HEK293 (cell line): ENCODE measurements at regions not wholly inside any gene's neighbourhood (a gene's known extent, or its start where the extent isn't known, plus 50 kb on each side); places are given as distances from the start of the nearest gene placed in this dataset.

ENCODE experiments used
- CTCF ChIA-PET: fragments of 350-600 bp; formaldehyde crosslinking; extraction: SDS; loops from one replicate; lab custom pipeline; 2021; ENCODE audit warnings: antibody characterized with exemption; lab: Yijun Ruan, JAX
- POLR2A ChIA-PET: fragments of 300-600 bp; formaldehyde crosslinking; extraction: SDS; loops from one replicate; lab custom pipeline; 2020; ENCODE audit warnings: antibody characterized with exemption, inconsistent platforms; lab: Yijun Ruan, JAX
- H3K27ac ChIP-seq: fragments of 200-500 bp; sonication (Bioruptor generic); 2 replicates; pipeline ENCODE4 v1.5.1; 2014; ENCODE audit warnings: low read depth, low read length, control low read depth, inconsistent platforms; ENCODE audit errors: extremely low read depth
- H3K36me3 ChIP-seq, 2 experiments: fragments of 200-500 bp in 1 of 2; sonication (Bioruptor generic) in 1 of 2; 1 replicate in 1 of 2; 2 replicates in 1 of 2; pipeline ENCODE4 v1.5.1; 2014 to 2017; ENCODE audit warnings: inconsistent platforms in 2 of 2, low read length in 2 of 2; ENCODE audit not compliant: control insufficient read depth in 2 of 2, insufficient read depth in 1 of 2
- H3K4me1 ChIP-seq: fragments of 200-500 bp; sonication (Bioruptor generic); 2 replicates; pipeline ENCODE4 v1.5.1; 2014; ENCODE audit warnings: mild to moderate bottlenecking, low read length, inconsistent platforms; ENCODE audit not compliant: control insufficient read depth, insufficient read depth
- H3K4me3 ChIP-seq: 2 replicates; pipeline ENCODE4 v1.5.1; 2011; ENCODE audit warnings: low read depth, mild to moderate bottlenecking, control low read depth, low read length, moderate library complexity
- H3K9me3 ChIP-seq: fragments of 200-500 bp; sonication (Bioruptor generic); 2 replicates; pipeline ENCODE4 v1.5.1; 2014; ENCODE audit warnings: low read depth, low read length, inconsistent platforms; ENCODE audit not compliant: control insufficient read depth, insufficient read depth
- RBAK ChIP-seq: fragments of 450-650 bp; formaldehyde crosslinking; IDR thresholded peaks from 2 replicates; pipeline ENCODE4 v1.5.1; 2016; ENCODE audit warnings: missing biosample characterization, missing genetic modification characterization
- REST ChIP-seq: fragments of 450-650 bp; formaldehyde crosslinking; IDR thresholded peaks from 2 replicates; pipeline ENCODE4 v1.5.1; 2016; ENCODE audit warnings: missing biosample characterization, missing genetic modification characterization
- SETDB1 ChIP-seq: IDR thresholded peaks from one replicate; pipeline ENCODE4 v1.6.1; 2017; ENCODE audit warnings: mild to moderate bottlenecking, low read length, moderate library complexity, mixed read lengths; ENCODE audit not compliant: insufficient read length
- YY2 ChIP-seq: fragments of 450-650 bp; formaldehyde crosslinking; IDR thresholded peaks from 2 replicates; pipeline ENCODE4 v1.5.1; 2016; ENCODE audit warnings: missing biosample characterization, missing genetic modification characterization
- ZBTB7A ChIP-seq: fragments of 450-650 bp; formaldehyde crosslinking; IDR thresholded peaks from 2 replicates; pipeline ENCODE4 v1.5.1; 2016; ENCODE audit warnings: low read depth, missing biosample characterization, missing genetic modification characterization
- ZNF112 ChIP-seq: fragments of 450-650 bp; formaldehyde crosslinking; IDR thresholded peaks from 2 replicates; pipeline ENCODE4 v1.5.0; 2017; ENCODE audit warnings: missing biosample characterization, missing genetic modification characterization
- ZNF114 ChIP-seq: fragments of 450-650 bp; formaldehyde crosslinking; IDR thresholded peaks from 2 replicates; pipeline ENCODE4 v1.5.0; 2017; ENCODE audit warnings: missing biosample characterization, missing genetic modification characterization
- ZNF132 ChIP-seq: fragments of 450-650 bp; formaldehyde crosslinking; IDR thresholded peaks from 2 replicates; pipeline ENCODE4 v1.5.1; 2017; ENCODE audit warnings: missing biosample characterization, missing genetic modification characterization, borderline replicate concordance
- ZNF157 ChIP-seq: fragments of 450-650 bp; formaldehyde crosslinking; IDR thresholded peaks from 2 replicates; pipeline ENCODE4 v1.5.1; 2016; ENCODE audit warnings: missing biosample characterization, missing genetic modification characterization
- ZNF214 ChIP-seq: fragments of 450-650 bp; formaldehyde crosslinking; IDR thresholded peaks from 2 replicates; pipeline ENCODE4 v1.5.1; 2017; ENCODE audit warnings: missing biosample characterization, mild to moderate bottlenecking, missing genetic modification characterization, borderline replicate concordance
- ZNF223 ChIP-seq: fragments of 450-650 bp; formaldehyde crosslinking; IDR thresholded peaks from 2 replicates; pipeline ENCODE4 v1.5.1; 2016; ENCODE audit warnings: missing biosample characterization, missing genetic modification characterization
- ZNF292 ChIP-seq: fragments of 450-650 bp; formaldehyde crosslinking; IDR thresholded peaks from 2 replicates; pipeline ENCODE4 v1.5.1; 2016; ENCODE audit warnings: low read depth, missing biosample characterization, missing genetic modification characterization, borderline replicate concordance
- ZNF366 ChIP-seq: fragments of 450-650 bp; formaldehyde crosslinking; conservative IDR thresholded peaks from 2 replicates; pipeline ENCODE4 v1.5.1; 2016; ENCODE audit warnings: missing biosample characterization, missing genetic modification characterization
- ZNF394 ChIP-seq: fragments of 450-650 bp; formaldehyde crosslinking; IDR thresholded peaks from 2 replicates; pipeline ENCODE4 v1.5.1; 2016; ENCODE audit warnings: missing biosample characterization, missing genetic modification characterization, mild to moderate bottlenecking, moderate library complexity, borderline replicate concordance
- ZNF416 ChIP-seq: fragments of 450-650 bp; formaldehyde crosslinking; IDR thresholded peaks from 2 replicates; pipeline ENCODE4 v1.5.1; 2016; ENCODE audit warnings: missing biosample characterization, missing genetic modification characterization
- ZNF48 ChIP-seq: fragments of 450-650 bp; formaldehyde crosslinking; IDR thresholded peaks from 2 replicates; pipeline ENCODE4 v1.5.1; 2016; ENCODE audit warnings: missing biosample characterization, missing genetic modification characterization
- ZNF549 ChIP-seq: fragments of 450-650 bp; IDR thresholded peaks from 2 replicates; pipeline ENCODE4 v1.5.1; 2018; ENCODE audit warnings: missing biosample characterization, missing genetic modification characterization, mild to moderate bottlenecking, inconsistent platforms, moderate library complexity
- ZNF558 ChIP-seq: fragments of 450-650 bp; formaldehyde crosslinking; IDR thresholded peaks from 2 replicates; pipeline ENCODE4 v1.5.1; 2016; ENCODE audit warnings: missing biosample characterization, missing genetic modification characterization
- ZNF580 ChIP-seq: fragments of 450-650 bp; formaldehyde crosslinking; IDR thresholded peaks from 2 replicates; pipeline ENCODE4 v1.5.1; 2016; ENCODE audit warnings: missing biosample characterization, missing genetic modification characterization
- ZNF596 ChIP-seq: fragments of 450-650 bp; IDR thresholded peaks from 2 replicates; pipeline ENCODE4 v1.5.0; 2018; ENCODE audit warnings: missing biosample characterization, mild to moderate bottlenecking, missing genetic modification characterization, moderate library complexity
- ZNF600 ChIP-seq: fragments of 450-650 bp; formaldehyde crosslinking; IDR thresholded peaks from 2 replicates; pipeline ENCODE4 v1.5.1; 2016; ENCODE audit warnings: missing biosample characterization, missing genetic modification characterization
- ZNF654 ChIP-seq: fragments of 450-650 bp; formaldehyde crosslinking; IDR thresholded peaks from 2 replicates; pipeline ENCODE4 v1.5.1; 2016; ENCODE audit warnings: low read depth, missing biosample characterization, missing genetic modification characterization
- ZNF664 ChIP-seq: fragments of 450-650 bp; formaldehyde crosslinking; IDR thresholded peaks from 2 replicates; pipeline ENCODE4 v1.5.1; 2016; ENCODE audit warnings: missing biosample characterization, missing genetic modification characterization
- ZXDB ChIP-seq: fragments of 450-650 bp; formaldehyde crosslinking; IDR thresholded peaks from 2 replicates; pipeline ENCODE4 v1.5.1; 2016; ENCODE audit warnings: missing biosample characterization, missing genetic modification characterization
- TF ChIP-seq, protein P1 (sequence below): fragments of 450-650 bp; formaldehyde crosslinking; IDR thresholded peaks from 2 replicates; pipeline ENCODE4 v1.5.1; 2016; ENCODE audit warnings: missing biosample characterization, missing genetic modification characterization

- Histone ChIP-seq H3K9me3 (no peaks in the 10 kb centered on the region), H3K36me3 (no peaks in the 10 kb centered on the region), H3K4me1 (no peaks in the 10 kb centered on the region), H3K4me3 (no peak overlapping the region), H3K27ac (no peak overlapping the region)
- CTCF ChIA-PET: no interaction called here
- TF ChIP-seq ZNF223 (no peak), ZNF558 (no peak), ZNF114 (tag by site-specific recombination) (no peak), ZXDB (tag by site-specific recombination) (no peak)
- POLR2A ChIA-PET: no interaction called here
These were observed 573.7 kb upstream of the ANO3 start for GRCh38 chr11:25758145-25758661.

DNA sequence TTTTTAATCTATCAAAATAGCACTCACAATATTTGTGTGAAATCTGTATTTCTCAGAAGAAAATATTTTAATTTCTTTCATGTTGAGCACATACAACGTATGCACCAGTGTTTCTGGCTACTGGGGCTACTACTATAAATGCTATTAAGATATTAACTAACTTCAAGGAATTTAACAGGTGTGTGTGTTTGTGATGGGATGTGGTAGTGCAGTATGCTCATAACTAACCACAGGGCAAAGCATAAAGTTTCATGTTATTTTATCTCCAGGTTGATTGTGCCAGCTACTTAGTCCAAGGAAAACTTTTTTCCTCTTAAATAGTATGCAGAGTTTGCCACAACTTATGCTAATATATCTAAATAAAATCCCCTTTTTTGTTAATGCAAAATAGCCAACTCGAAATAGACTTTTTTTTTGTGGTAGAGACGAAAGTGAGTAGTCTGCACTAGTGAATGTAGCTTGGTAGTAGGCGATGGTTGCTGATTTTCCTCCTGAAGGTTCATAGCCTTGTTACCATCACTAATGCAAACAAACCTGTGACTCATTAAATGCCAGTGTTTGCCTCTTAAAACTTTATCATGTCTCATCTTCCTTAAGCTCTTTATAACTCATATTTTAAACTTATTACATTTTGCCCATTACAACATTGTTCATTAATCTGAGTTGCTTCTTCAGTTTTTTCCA lies 565.5 kb upstream of the ANO3 start:
- H3K27ac ChIP-seq: no peak overlapping the region
- no peaks in the 10 kb centered on the region for H3K4me1 ChIP-seq
- TF ChIP-seq YY2 (tag by site-specific recombination): no peak
- no peak for TF ChIP-seq ZNF132 (tag by site-specific recombination)
- TF ChIP-seq ZNF664: no peak
- TF ChIP-seq ZNF580: no peak
- no peak for TF ChIP-seq ZNF549 (tag by site-specific recombination)
- ChIA-PET CTCF (no interaction called here), POLR2A (no interaction called here)
- no peaks in the 10 kb centered on the region for H3K36me3 ChIP-seq
- no peak overlapping the region for H3K4me3 ChIP-seq
- H3K9me3 ChIP-seq: no peaks in the 10 kb centered on the region

- H3K4me1 ChIP-seq: no peaks in the 10 kb centered on the region
- ChIA-PET POLR2A (no interaction called here), CTCF (interaction anchor here (0.7 kb wide), 1 partner anchor 1260 kb away, joined by 4 read pairs; no protein-coding TSS in a partner anchor)
- H3K9me3 ChIP-seq: no peaks in the 10 kb centered on the region
- H3K36me3 ChIP-seq: no peaks in the 10 kb centered on the region
- H3K27ac ChIP-seq: no peak overlapping the region
- H3K4me3 ChIP-seq: no peak overlapping the region
- no peak for TF ChIP-seq ZNF394 (tag by site-specific recombination)
- TF ChIP-seq REST (tag by site-specific recombination): no peak
- TF ChIP-seq RBAK (tag by site-specific recombination): no peak
- TF ChIP-seq ZBTB7A (tag by site-specific recombination): no peak
- TF ChIP-seq ZNF292 (tag by site-specific recombination): no peak
- no peak for TF ChIP-seq ZNF112 (tag by site-specific recombination)
- no peak for TF ChIP-seq SETDB1
- TF ChIP-seq, protein P1, sequence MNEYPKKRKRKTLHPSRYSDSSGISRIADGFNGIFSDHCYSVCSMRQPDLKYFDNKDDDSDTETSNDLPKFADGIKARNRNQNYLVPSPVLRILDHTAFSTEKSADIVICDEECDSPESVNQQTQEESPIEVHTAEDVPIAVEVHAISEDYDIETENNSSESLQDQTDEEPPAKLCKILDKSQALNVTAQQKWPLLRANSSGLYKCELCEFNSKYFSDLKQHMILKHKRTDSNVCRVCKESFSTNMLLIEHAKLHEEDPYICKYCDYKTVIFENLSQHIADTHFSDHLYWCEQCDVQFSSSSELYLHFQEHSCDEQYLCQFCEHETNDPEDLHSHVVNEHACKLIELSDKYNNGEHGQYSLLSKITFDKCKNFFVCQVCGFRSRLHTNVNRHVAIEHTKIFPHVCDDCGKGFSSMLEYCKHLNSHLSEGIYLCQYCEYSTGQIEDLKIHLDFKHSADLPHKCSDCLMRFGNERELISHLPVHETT (tag by site-specific recombination): no peak
- TF ChIP-seq ZNF48 (tag by site-specific recombination): no peak
- TF ChIP-seq ZNF114 (tag by site-specific recombination): no peak
- no peak for TF ChIP-seq ZNF596
- no peak for TF ChIP-seq ZNF416
- no peak for TF ChIP-seq ZNF214 (tag by site-specific recombination)
- no peak for TF ChIP-seq ZNF600
- no peak for TF ChIP-seq ZNF157 (tag by site-specific recombination)
- TF ChIP-seq ZNF366 (tag by site-specific recombination): no peak
- TF ChIP-seq ZNF558: no peak
- TF ChIP-seq ZNF654 (tag by site-specific recombination): no peak
These were observed 562.6 kb upstream of the ANO3 start for GRCh38 chr11:25769287-25769686.
